Lower leg skin (tissue), 4 donors: ENCODE measurements at regions not wholly inside any gene's neighbourhood (a gene's known extent, or its start where the extent isn't known, plus 50 kb on each side); places are given as distances from the start of the nearest gene placed in this dataset.

Experiments
- DNase-seq, 2 donors: peaks; one replicate each; pipeline ENCODE4 v3.0.0-alpha.2; 2019; ENCODE audit warnings: low spot score in 2 of 2
- H3K4me3 ChIP-seq: fragments of 200-600 bp; sonication (generic); 2 replicates; pipeline ENCODE4 v1.5.1; 2017; ENCODE audit warnings: mild to moderate bottlenecking, low read depth; ENCODE audit not compliant: poor library complexity, severe bottlenecking
- CTCF ChIP-seq, 3 donors: fragments of 450-650 bp; IDR thresholded peaks; one replicate each; pipeline ENCODE4 v1.5.1; 2016; ENCODE audit warnings: antibody characterized with exemption in 3 of 3, mild to moderate bottlenecking in 3 of 3, moderate library complexity in 2 of 3
- POLR2A ChIP-seq, 2 donors: fragments of 450-650 bp; IDR thresholded peaks; one replicate each; pipeline ENCODE4 v1.6.1; 2016 to 2017; ENCODE audit warnings: antibody characterized with exemption in 2 of 2, mild to moderate bottlenecking in 1 of 2, moderate library complexity in 1 of 2
- WGBS, 2 donors: methylation state at CpG; one replicate each; pipeline ENCODE4 v1.1.5; 2018; 5-methylcytosine and 5-hydroxymethylcytosine counted together
- intact Hi-C: fragments of 100-400 bp; cut with DNase I; formaldehyde crosslinking; loops from one replicate; pipeline ENCODE4 v1.15.0; 2023; ENCODE audit warnings: low total_unique reads

GRCh38 chr13:107070792-107071191, 502.9 kb upstream of the ARGLU1 start:
- H3K4me3 ChIP-seq = no peak overlapping the region
- no peak for DNase-seq
- TF ChIP-seq CTCF (IDR thresholded peaks at IDR 0.05) = no peak
- intact Hi-C loops = no loop called here
- 64 to 68% methylated on average over 5 of the region's 5 CpGs for WGBS, 2 donors

GRCh38 chr13:107069108-107069776, 501.3 kb upstream of the ARGLU1 start:
- DNase-seq = no peak
- intact Hi-C loops = no loop called here
- WGBS, 2 donors = 51 to 58% methylated on average over 4 of the region's 4 CpGs
- no peak for TF ChIP-seq POLR2A (IDR thresholded peaks at IDR 0.05)
- TF ChIP-seq CTCF (IDR thresholded peaks at IDR 0.05) = no peak
- no peak overlapping the region for H3K4me3 ChIP-seq

GRCh38 chr13:107067381-107067780, 499.4 kb upstream of the ARGLU1 start:
- intact Hi-C loops = no loop called here
- DNase-seq = no peak
- 88 to 90% methylated on average over 4 of the region's 4 CpGs for WGBS, 2 donors
- no peak overlapping the region for H3K4me3 ChIP-seq
- TF ChIP-seq CTCF (IDR thresholded peaks at IDR 0.05) (no peak), POLR2A (IDR thresholded peaks at IDR 0.05) (no peak)

GRCh38 chr13:107066355-107066754, 498.4 kb upstream of the ARGLU1 start:
- intact Hi-C loops = no loop called here
- H3K4me3 ChIP-seq = no peak overlapping the region
- WGBS, 2 donors = 77 to 82% methylated on average over 3 of the region's 3 CpGs
- TF ChIP-seq POLR2A (IDR thresholded peaks at IDR 0.05) (no peak), CTCF (IDR thresholded peaks at IDR 0.05) (no peak)
- no peak for DNase-seq

GRCh38 chr13:107065036-107065435, 497.1 kb upstream of the ARGLU1 start:
- no peak for DNase-seq
- 76 to 97% methylated on average over 3 of the region's 3 CpGs for WGBS, 2 donors
- H3K4me3 ChIP-seq = no peak overlapping the region
- no peak for TF ChIP-seq CTCF (IDR thresholded peaks at IDR 0.05)
- no peak for TF ChIP-seq POLR2A (IDR thresholded peaks at IDR 0.05)
- intact Hi-C loops = no loop called here

GRCh38 chr13:107057028-107057631, 489.2 kb upstream of the ARGLU1 start:
- TF ChIP-seq POLR2A (IDR thresholded peaks at IDR 0.05) (no peak), CTCF (IDR thresholded peaks at IDR 0.05) (no peak)
- WGBS, 2 donors = 70 to 72% methylated on average over 3 of the region's 3 CpGs
- no peak for DNase-seq
- no peak overlapping the region for H3K4me3 ChIP-seq
- intact Hi-C loops = no loop called here
